Aorta (tissue), 5 donors: ENCODE measurements at regions not wholly inside any gene's neighbourhood (a gene's known extent, or its start where the extent isn't known, plus 50 kb on each side); places are given as distances from the start of the nearest gene placed in this dataset.
"Not testable (repeated sequence)": the region's sequence is repeated elsewhere in the genome, so short reads cannot be mapped to it uniquely, and the experiment has no call there.

Experiments
- ATAC-seq: fragments of 200-7000 bp; cut with Tn5 transposase; one replicate; pipeline ENCODE4 v1.9.1; 2022; ENCODE audit warnings: moderate library complexity; ENCODE audit not compliant: low FRiP score
- DNase-seq, 2 donors: peaks; one replicate each; pipeline ENCODE4 v3.0.0-alpha.2; 2020
- H3K27ac ChIP-seq, 2 donors: one replicate each; pipeline ENCODE4 v1.5.1; 2013; ENCODE audit warnings: low read length in 2 of 2, mild to moderate bottlenecking in 2 of 2, moderate library complexity in 2 of 2, control low read depth in 1 of 2, inconsistent platforms in 1 of 2, low read depth in 1 of 2
- H3K27me3 ChIP-seq, 2 donors: one replicate each; pipeline ENCODE4 v1.6.1; 2013; ENCODE audit warnings: control low read depth in 1 of 2, low read length in 1 of 2, mild to moderate bottlenecking in 1 of 2, moderate library complexity in 1 of 2; ENCODE audit not compliant: insufficient read depth in 2 of 2, control insufficient read depth in 1 of 2
- H3K36me3 ChIP-seq, 2 donors: one replicate each; pipeline ENCODE4 v1.6.1; 2013; ENCODE audit warnings: control low read depth in 1 of 2, low read length in 1 of 2, mild to moderate bottlenecking in 1 of 2; ENCODE audit not compliant: insufficient read depth in 2 of 2, control insufficient read depth in 1 of 2
- H3K4me1 ChIP-seq, 2 donors: one replicate each; pipeline ENCODE4 v1.6.1; 2013; ENCODE audit warnings: low read length in 2 of 2, control low read depth in 1 of 2, mild to moderate bottlenecking in 1 of 2, moderate library complexity in 1 of 2; ENCODE audit not compliant: insufficient read depth in 2 of 2, control insufficient read depth in 1 of 2
- H3K4me3 ChIP-seq, 2 donors: one replicate each; pipeline ENCODE4 v1.5.1; 2013; ENCODE audit warnings: low read length in 2 of 2, control low read depth in 1 of 2, mild to moderate bottlenecking in 1 of 2
- H3K9me3 ChIP-seq: one replicate; pipeline ENCODE4 v1.6.1; 2013; ENCODE audit warnings: mild to moderate bottlenecking, low read length; ENCODE audit not compliant: control insufficient read depth
- WGBS, 2 donors: extraction: QIAGEN DNeasy Blood & Tissue Kit; methylation state at CpG; one replicate each; pipeline ENCODE4 v1.1.7; 2013; 5-methylcytosine and 5-hydroxymethylcytosine counted together
- intact Hi-C, 2 donors: fragments of 100-400 bp; cut with DNase I; formaldehyde crosslinking; loops; one replicate each; pipeline versions ENCODE4 v1.14.2 to v1.15.0; 2022
- donor health status: healthy with polysubstance abuse.
- donor health status: Bipolar disorder and iron deficiency.
- donor health status: DM: no; HTN: no; CAD: no.
- donor health status: DM: no; HTN: no; CAD: no.
- donor health status: DM: yes; HTN: yes; CAD: no.

DNA sequence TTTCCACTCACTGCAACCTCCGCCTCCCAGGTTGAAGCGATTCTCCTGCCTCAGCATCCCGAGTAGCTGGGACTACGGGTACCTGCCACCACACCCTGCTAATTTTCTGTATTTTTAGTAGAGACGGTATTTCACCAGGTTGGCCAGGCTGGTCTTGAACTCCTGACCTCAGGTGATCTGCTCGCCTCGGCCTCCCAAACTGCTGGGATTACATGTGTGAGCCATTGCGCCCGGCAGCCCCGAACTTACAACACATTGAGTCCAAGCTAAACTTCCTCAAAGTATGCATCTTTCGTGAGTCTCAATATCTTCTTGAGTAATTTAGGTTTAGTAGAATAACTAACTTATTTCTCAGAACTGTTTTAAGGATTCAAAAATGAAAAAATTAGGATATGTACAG, 447.2 kb downstream of the EPHA5 start:
- H3K4me1 ChIP-seq, H3K4me3 ChIP-seq, H3K27ac ChIP-seq, intact Hi-C loops, H3K27me3 ChIP-seq, H3K9me3 ChIP-seq, ATAC-seq, H3K36me3 ChIP-seq: not testable (repeated sequence)
- DNase-seq: peak in 1 of 2 donors; percentile 24
- WGBS, 2 donors: 90 to 91% methylated on average over 11 of the region's 11 CpGs

- intact Hi-C loops: no loop called here
Measured at GRCh38 chr4:65217179-65217578, 453.1 kb downstream of the EPHA5 start.

GRCh38 chr4:65202853-65203236, 467.4 kb downstream of the EPHA5 start:
- DNase-seq: no peak
- intact Hi-C loops: no loop called here
- Histone ChIP-seq H3K4me3 (no peak overlapping the region), H3K9me3 (no peaks in the 10 kb centered on the region), H3K36me3 (no peaks in the 10 kb centered on the region), H3K27ac (no peak overlapping the region), H3K27me3 (no peaks in the 10 kb centered on the region), H3K4me1 (no peaks in the 10 kb centered on the region)
- no peak for ATAC-seq

More at GRCh38 chr4:65217179-65217578, 453.1 kb downstream of the EPHA5 start:
- DNase-seq (no peak), ATAC-seq (no peak)
- Histone ChIP-seq H3K36me3 (no peaks in the 10 kb centered on the region), H3K9me3 (peaks cover 3% of the 10 kb centered on the region), H3K27me3 (no peaks in the 10 kb centered on the region), H3K27ac (no peak overlapping the region), H3K4me3 (no peak overlapping the region), H3K4me1 (no peaks in the 10 kb centered on the region)
- 72 to 76% methylated on average over 2 of the region's 2 CpGs for WGBS, 2 donors

GRCh38 chr4:65202165-65202852, 468.0 kb downstream of the EPHA5 start:
- no peaks in the 10 kb centered on the region for H3K27me3 ChIP-seq
- H3K4me3 ChIP-seq: no peak overlapping the region
- ATAC-seq: no peak
- H3K27ac ChIP-seq: no peak overlapping the region
- 55 to 67% methylated on average over 2 of the region's 2 CpGs for WGBS, 2 donors
- H3K9me3 ChIP-seq: no peaks in the 10 kb centered on the region
- no peaks in the 10 kb centered on the region for H3K36me3 ChIP-seq
- DNase-seq: no peak
- intact Hi-C loops: no loop called here
- no peaks in the 10 kb centered on the region for H3K4me1 ChIP-seq

DNA sequence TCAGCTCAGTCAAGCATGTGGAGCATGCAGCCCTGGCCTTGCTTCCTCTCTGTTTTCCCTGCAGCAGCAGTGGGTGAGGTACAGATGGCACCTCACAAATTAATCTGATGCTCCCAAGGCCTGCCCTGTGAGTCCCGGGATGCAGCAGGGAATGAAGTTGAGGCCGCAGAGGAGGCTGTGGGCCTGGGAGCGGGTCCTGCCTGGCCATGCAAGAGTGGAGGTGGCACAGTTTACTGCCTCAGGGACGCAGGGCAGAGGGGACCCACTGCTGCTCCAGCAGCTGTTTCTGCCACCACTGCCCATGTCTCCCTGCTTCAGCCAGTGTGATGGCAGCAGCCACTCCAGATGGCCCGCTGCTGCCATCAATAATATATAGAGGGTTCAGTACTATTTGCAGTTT, 474.6 kb downstream of the EPHA5 start:
- Histone ChIP-seq H3K27me3 (no peaks in the 10 kb centered on the region), H3K4me3 (no peak overlapping the region), H3K27ac (no peak overlapping the region), H3K4me1 (no peaks in the 10 kb centered on the region), H3K9me3 (no peaks in the 10 kb centered on the region), H3K36me3 (no peaks in the 10 kb centered on the region)
- ATAC-seq (peak; percentile 33), DNase-seq (no peak)
- 87 to 89% methylated on average over 5 of the region's 5 CpGs for WGBS, 2 donors
- intact Hi-C loops: no loop called here

DNA sequence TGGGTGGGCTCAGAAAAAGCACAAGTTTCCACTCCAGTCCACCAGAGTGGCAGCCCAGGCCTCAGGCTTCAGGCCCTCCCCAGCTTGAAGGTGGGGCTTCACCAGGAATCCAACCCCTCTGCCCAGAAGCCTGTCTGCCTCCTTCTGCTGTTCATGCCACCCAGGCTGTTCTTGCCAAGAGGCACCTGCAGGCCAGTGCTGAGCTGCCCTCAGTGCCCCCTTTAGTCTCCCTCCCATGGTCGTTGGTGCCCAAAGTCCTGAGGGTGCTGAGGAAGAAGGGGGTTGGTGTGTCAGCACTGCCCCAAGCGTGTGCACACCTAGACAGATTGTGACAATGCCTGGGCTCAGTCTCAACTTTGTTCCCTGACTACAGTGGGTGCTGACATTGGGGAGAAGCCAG, 475.3 kb downstream of the EPHA5 start:
- WGBS, 2 donors: 61 to 73% methylated on average over 2 of the region's 2 CpGs
- no peak overlapping the region for H3K4me3 ChIP-seq
- H3K4me1 ChIP-seq: no peaks in the 10 kb centered on the region
- H3K27me3 ChIP-seq: no peaks in the 10 kb centered on the region
- ATAC-seq (peak; percentile 50), DNase-seq (no peak)
- intact Hi-C loops: no loop called here
- H3K36me3 ChIP-seq: no peaks in the 10 kb centered on the region
- no peaks in the 10 kb centered on the region for H3K9me3 ChIP-seq
- H3K27ac ChIP-seq: no peak overlapping the region

DNA sequence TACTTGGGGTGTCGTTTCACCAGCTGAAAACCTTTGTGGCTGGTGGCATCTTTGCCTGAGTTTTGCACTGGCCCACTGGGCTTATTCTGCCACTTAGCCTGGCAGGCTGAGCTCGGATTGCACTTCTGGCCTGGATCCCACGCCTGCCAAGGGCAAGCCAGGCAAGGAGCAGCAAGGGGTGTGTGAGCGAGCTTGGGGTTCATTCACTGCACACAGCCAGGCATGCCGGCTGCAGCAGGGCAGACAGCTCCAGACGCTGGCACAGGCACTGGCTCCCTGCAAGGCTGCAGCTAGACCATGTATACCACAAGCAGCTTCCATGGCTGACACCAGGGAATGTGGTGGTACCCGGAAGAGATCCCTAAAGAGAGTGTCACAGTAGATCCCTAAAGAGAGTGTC, 476.3 kb downstream of the EPHA5 start:
- no peak for DNase-seq
- H3K36me3 ChIP-seq: no peaks in the 10 kb centered on the region
- H3K27ac ChIP-seq: no peak overlapping the region
- no peaks in the 10 kb centered on the region for H3K4me1 ChIP-seq
- H3K27me3 ChIP-seq: no peaks in the 10 kb centered on the region
- no peak overlapping the region for H3K4me3 ChIP-seq
- H3K9me3 ChIP-seq: no peaks in the 10 kb centered on the region
- 68 to 70% methylated on average over 7 of the region's 7 CpGs for WGBS, 2 donors
- intact Hi-C loops: no loop called here
- ATAC-seq: no peak

GRCh38 chr4:65190780-65191179, 479.5 kb downstream of the EPHA5 start:
- no peak overlapping the region for H3K4me3 ChIP-seq
- no peak overlapping the region for H3K27ac ChIP-seq
- DNase-seq (no peak), ATAC-seq (no peak)
- H3K36me3 ChIP-seq: no peaks in the 10 kb centered on the region
- H3K27me3 ChIP-seq: no peaks in the 10 kb centered on the region
- H3K9me3 ChIP-seq: no peaks in the 10 kb centered on the region
- 92 to 94% methylated on average over 2 of the region's 2 CpGs for WGBS, 2 donors
- H3K4me1 ChIP-seq: no peaks in the 10 kb centered on the region
- intact Hi-C loops: no loop called here

- H3K27me3 ChIP-seq: no peaks in the 10 kb centered on the region
- DNase-seq (no peak), ATAC-seq (no peak)
- intact Hi-C loops: no loop called here
- H3K27ac ChIP-seq: no peak overlapping the region
- WGBS, 2 donors: 33 to 48% methylated on average over 5 of the region's 5 CpGs
- no peak overlapping the region for H3K4me3 ChIP-seq
- no peaks in the 10 kb centered on the region for H3K36me3 ChIP-seq
- H3K9me3 ChIP-seq: no peaks in the 10 kb centered on the region
- peaks cover 0 to 1% of the 10 kb centered on the region in 2 donors for H3K4me1 ChIP-seq
Measured at GRCh38 chr4:65175585-65175984, 494.7 kb downstream of the EPHA5 start.
